ENCODE measurements at regions not wholly inside any gene's neighbourhood (a gene's known extent, or its start where the extent isn't known, plus 50 kb on each side); places are given as distances from the start of the nearest gene placed in this dataset.

- in situ Hi-C loops (cut with MboI; ENCODE audit: low sequenced_read_pairs) = no loop called here
- ATAC-seq (ENCODE audit: low read depth) = no peak
- peak overlapping the region; percentile 67 for H3K14ac ChIP-seq (replicated peaks; ENCODE audit: low read depth, low read length)
- peak overlapping the region; percentile 95 for H2BK120ac ChIP-seq (ENCODE audit: low read depth, low read length)
- peak overlapping the region; percentile 74 for H3K18ac ChIP-seq (ENCODE audit: low read depth, low read length)
- intact Hi-C loops (cut with micrococcal nuclease) = no loop called here
- H2BK20ac ChIP-seq (ENCODE audit: low read depth, low read length) = peak overlapping the region; percentile 79
- no peak overlapping the region for H3K4me2 ChIP-seq (ENCODE audit: low read depth, low read length)
- POLR2A ChIA-PET (ENCODE audit: unreplicated experiment) = no interaction called here
- peak overlapping the region; percentile 61; the same call in 1 of the 2 replicates for H3K23ac ChIP-seq (ENCODE audit: low read depth, low read length)
- no peaks in the 10 kb centered on the region for H4K20me1 ChIP-seq (ENCODE audit: insufficient read depth, low read length)
- no peaks in the 10 kb centered on the region for H3K79me1 ChIP-seq (ENCODE audit: low read depth in 1 of 2, low read length in 2 of 2)
- peak overlapping the region; percentile 77 for H4K5ac ChIP-seq (ENCODE audit: low read depth, low read length)
- no peak overlapping the region for H3K4me3 ChIP-seq (ENCODE audit: insufficient read depth, low read depth, low read length)
- H2AFZ ChIP-seq (replicated peaks; ENCODE audit: low read length, poor library complexity) = peak overlapping the region; percentile 85
- H4K91ac ChIP-seq (ENCODE audit: insufficient read depth, low read depth, low read length) = peak overlapping the region; percentile 85
- dilution Hi-C loops (cut with HindIII; ENCODE audit: low sequenced_read_pairs, unreplicated experiment) = no loop called here
- peak overlapping the region; percentile 48 for H3K56ac ChIP-seq (ENCODE audit: extremely low read depth, insufficient read depth, low read length)
- peak overlapping the region; percentile 84; the same call in 2 of the 3 replicates for H2BK15ac ChIP-seq (ENCODE audit: low read depth, low read length)
- no peaks in the 10 kb centered on the region for H3K27me3 ChIP-seq (ENCODE audit: control insufficient read depth, insufficient read depth, low read length)
- 86% methylated on average over 1 of the region's 12 CpGs; no CpG with 5 or more reads in 1 of the 2 experiments for WGBS, 2 experiments (ENCODE audit: extremely low coverage in 2 of 2, insufficient read length in 1 of 2)
- no TSS peak for BruUV-seq (replicated peaks)
- H3K4me1 ChIP-seq (ENCODE audit: control insufficient read depth, insufficient read depth, low read length) = peaks cover 12% of the 10 kb centered on the region
- no peak overlapping the region for H3K9ac ChIP-seq (ENCODE audit: low read depth, low read length)
- peak overlapping the region; percentile 12 to 89 for H4K8ac ChIP-seq (ENCODE audit: low read depth in 2 of 2, low read length in 2 of 2)
- no peaks in the 10 kb centered on the region for H3K9me3 ChIP-seq (ENCODE audit: control insufficient read depth, insufficient read depth, low read length)
- CTCF ChIA-PET = no interaction called here
- peak overlapping the region; percentile 90 for H3K4ac ChIP-seq (ENCODE audit: low read depth, low read length)
- peak overlapping the region; percentile 87 for H3K27ac ChIP-seq (ENCODE audit: insufficient read depth, low read length)
- H3K36me3 ChIP-seq (ENCODE audit: control insufficient read depth, insufficient read depth, low read length) = no peaks in the 10 kb centered on the region
- no peak for DNase-seq
- peaks cover 8% of the 10 kb centered on the region; the same call in 1 of the 2 replicates for H3K9me1 ChIP-seq (ENCODE audit: insufficient read depth, low read length)
- peak overlapping the region; percentile 92 for H2BK5ac ChIP-seq (ENCODE audit: low read depth, low read length, poor library complexity, severe bottlenecking)
- no peak for TF ChIP-seq MAZ (IDR thresholded peaks at IDR 0.05; ENCODE audit: borderline replicate concordance, low read depth, low read length)
- TF ChIP-seq RAD21 (IDR thresholded peaks at IDR 0.05; ENCODE audit: low read length) = no peak
- TF ChIP-seq FOS (IDR thresholded peaks at IDR 0.05; ENCODE audit: low read depth, low read length) = no peak
- H2AK9ac ChIP-seq (replicated peaks; ENCODE audit: low read depth, low read length, poor library complexity) = no peak overlapping the region
- H2AK5ac ChIP-seq (ENCODE audit: low read depth, low read length) = peak overlapping the region; percentile 14
Observed at GRCh38 chr5:77892061-77893010, 116.2 kb upstream of the TBCA start.

All from IMR-90 (cell line).